GOT3 (cell line): ENCODE measurements at regions not wholly inside any gene's neighbourhood (a gene's known extent, or its start where the extent isn't known, plus 50 kb on each side); places are given as distances from the start of the nearest gene placed in this dataset.
"Not testable (repeated sequence)": the region's sequence is repeated elsewhere in the genome, so short reads cannot be mapped to it uniquely, and the experiment has no call there.

Experiments used
- DNase-seq: peaks from one replicate; lab custom pipeline; 2025; ENCODE audit warnings: mixed read lengths; lab: John Stamatoyannopoulos, UW

DNA sequence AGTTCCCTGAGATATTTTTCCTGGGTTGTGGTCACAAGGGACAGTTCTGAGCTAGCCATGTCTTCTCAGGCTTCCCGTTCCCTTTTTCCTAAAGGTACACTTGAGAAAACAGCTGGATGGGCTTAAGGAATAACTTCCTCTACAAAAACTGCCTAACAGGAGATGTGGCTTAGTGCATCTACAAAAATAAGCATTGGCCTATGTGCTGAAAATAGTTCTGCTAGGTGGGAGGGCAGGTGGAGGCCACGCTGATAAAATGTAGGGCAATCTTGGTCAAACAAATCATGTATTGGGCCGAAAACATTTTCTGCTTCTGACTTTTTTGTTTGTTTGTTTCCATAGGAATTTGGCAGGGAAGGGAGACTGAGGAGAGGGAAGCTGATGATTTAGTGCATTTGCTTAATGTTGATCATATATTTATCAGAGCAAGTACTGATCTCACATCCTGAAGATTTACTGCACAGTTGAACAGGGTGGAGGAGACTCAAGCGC, 409.4 kb upstream of the FZD8 start:
- no peak for DNase-seq

DNA sequence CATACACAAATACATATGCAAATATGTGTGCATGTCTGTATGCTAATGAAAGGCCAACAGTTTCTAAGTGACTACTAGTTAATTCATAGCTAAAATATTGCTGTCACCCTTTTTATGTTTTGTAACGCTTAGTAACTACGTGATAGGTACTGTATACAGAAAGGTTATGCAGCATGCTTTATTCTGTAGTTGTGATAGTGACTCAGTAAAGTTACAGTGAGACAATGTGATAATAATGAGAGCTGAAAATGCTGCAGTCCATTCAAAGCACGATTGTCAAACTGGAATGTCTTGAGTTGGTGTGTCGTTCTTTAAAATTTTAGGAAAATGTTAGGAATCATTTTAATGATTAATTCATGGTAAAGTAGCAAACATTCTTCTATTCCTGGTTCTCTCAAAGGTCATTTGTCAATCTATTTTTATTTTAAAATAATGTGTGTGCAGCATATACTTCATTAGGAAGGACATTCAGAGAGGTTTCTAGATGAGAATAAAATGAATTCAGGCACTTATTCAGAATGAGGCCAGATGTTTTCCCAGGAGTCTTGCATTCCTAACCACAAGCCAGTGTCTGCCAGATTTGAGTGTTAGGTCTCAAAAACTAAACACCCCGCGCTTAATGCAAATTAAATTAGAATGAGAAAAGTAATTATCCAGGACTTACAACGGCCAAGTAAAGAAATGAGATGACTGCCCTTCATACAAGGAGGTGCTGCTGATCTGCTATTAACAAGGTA, 408.8 kb upstream of the FZD8 start:
- no peak for DNase-seq

DNA sequence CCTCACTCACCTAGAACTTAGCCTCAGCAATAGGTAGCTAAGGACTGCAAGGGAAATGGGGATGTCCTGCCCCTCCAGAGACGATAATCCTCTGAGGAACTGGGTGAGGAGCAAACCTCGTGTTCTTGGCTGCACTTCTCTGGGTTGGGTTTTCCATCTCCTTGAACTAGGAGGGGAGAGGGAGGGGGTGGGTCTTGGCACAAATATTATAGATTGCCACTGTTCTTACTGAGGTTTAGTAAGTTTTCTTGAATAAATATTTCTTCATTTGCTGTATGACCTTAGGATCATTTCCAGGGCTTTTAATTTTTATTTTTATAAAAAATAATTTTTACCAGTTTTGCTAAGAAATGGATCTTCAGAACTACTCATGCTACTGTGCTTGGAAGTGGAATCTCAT, 406.7 kb upstream of the FZD8 start:
- no peak for DNase-seq

DNA sequence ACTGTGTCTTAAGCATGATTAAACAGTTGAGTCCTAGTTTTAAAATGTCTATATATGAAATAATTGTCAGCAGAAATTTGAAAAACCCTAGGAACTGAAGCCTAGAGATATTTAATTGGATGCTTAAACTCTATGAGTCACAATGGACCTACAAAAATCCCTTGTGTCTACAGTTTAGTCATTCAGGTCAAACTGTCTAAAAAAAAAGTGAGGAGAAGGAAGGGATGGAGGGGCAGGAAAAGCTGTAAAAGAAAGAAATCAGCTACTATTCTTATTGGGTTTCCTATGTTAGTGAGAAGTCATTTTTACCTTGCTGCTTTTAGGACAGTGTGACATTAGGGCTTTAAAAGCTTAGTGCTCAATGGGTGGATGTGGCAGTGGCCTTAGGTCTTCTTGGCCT, 406.1 kb upstream of the FZD8 start:
- DNase-seq = no peak

DNA sequence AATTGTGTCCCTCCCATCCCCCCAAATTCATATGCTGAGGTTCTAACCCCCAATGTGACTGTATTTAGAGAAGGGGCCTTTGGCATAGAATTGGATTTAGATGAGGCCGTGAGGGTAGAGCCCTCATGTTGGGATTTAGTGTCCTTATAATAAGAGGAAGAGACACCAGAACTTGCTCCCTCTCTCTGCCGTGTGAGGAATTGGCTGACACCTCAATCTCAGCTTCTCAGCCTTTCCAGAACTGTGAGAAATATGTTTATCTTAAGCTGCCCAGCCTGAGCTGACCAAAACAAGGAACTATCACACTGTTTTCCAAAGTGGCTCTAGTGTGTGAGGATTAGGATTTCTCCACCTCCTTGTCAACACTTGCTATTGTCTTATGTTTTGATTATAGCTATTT, 400.0 kb upstream of the FZD8 start:
- DNase-seq = no peak

DNA sequence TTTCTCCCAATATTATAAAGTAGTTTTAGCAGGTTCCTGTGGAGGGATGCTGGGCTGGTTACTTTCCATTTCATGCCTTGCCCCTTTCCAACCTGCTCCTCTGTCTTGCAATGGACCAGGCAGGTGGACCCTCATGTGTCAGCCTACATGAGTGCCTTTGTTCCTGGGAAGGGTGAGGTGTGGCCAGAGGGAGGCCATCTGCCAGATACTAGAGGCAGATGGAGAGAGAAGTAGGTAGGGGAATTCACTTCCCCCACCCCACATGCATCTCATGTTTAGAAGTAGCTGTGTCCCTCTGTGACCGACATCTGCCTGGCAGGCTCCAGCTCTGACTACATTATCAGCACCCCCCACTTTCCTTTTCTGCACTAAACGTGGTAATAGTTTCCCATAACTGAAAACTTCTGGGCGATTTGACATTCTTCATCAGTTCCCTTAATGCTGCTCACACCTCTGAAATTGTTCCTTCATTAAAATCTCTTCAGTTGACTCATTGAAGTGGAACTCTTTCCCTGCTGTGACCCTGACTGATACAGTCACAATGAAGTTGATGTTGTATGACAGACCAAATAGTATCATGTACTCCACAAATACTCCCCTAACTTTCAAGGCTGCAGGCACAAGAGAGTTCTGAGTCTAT, 396.3 kb upstream of the FZD8 start:
- DNase-seq = no peak

DNA sequence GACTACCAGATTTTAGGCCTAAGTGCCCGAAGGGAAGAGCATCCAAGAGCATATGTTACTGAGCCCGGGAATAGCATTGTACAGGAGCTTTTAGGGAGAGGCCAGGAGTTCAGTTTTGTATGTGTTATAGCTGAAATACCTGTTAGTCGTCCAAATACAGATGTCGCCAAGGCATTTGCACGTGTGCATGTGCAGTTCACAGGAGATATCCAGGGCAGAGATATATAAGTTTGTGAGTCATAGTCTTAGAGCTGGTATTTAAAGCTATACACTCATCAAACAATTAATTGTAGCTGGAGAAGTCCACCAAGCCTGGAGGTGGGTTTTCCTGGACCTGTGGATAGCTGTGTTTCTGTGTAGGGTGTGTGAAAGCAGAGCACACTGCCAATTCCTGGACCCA, 394.0 kb upstream of the FZD8 start:
- DNase-seq = no peak

DNA sequence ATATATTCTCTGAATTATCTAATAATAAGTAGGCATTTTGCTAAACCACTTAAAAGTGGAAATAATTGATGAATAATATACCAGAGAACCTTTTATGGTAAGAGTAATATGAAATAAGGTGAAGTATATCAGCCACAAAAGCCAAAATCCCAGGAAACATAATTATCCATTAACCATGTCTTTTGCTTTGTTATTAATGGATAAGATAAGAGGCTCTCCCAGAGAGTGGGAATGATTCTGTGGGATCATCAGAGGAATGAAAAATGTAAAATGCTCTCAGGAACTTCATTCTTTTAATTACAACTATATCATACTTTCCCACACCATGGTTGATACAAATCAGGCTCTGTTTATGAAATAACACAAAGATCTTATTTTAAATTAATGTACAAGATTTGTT, 391.7 kb upstream of the FZD8 start:
- no peak for DNase-seq

DNA sequence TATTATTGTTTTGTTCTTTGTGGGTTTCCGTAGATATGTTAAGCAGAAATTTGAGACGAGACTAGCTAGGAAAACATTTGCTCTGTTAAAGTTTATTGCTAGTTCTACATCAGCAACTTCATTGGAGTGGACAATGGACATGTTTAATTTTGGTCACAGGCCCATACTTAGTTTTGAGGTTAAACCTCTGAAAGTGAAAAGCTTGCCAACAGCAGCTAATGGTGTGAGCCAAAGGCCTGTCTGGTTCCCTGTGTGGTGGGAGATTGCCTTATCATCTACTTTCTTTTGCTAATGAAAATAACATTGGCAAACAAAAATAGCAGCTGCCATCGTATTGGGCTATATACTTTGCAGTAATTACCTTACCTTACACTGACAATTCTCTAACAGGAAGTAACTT, 388.4 kb upstream of the FZD8 start:
- no peak for DNase-seq

DNA sequence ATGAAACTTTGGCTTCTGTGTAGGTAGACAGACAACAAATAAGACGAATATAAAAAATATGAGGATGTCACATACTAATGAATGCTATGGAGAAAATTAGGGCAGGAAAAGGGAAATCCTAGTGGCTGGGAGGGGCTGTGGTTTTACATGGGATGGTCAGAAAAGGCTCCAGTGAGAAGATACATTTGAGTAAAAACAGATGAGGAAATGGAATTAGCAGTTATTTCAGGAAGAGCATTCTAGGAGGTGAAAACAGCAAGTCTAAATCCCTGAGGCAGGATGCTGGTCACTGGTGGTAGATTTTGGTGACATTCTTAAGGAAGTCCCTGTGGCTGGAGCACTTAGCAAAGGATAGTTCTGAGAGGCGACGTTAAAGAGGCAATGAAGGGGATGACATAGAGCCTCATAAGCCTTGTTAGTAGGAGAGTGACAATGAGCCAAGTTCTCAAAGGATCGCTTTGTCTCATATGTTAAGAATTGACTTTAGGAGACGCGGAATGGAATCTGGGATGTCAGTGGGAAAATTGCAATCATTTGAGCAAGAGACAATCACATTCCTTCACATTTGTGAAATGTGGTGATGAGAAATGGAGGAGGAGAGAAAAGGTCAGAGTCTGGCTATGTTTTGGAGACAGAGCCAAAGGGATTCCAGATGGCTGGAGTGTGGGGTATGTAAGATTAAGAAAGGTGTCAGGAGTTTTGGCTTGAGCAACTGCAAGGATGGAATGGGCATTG, 384.7 kb upstream of the FZD8 start:
- DNase-seq = no peak

DNA sequence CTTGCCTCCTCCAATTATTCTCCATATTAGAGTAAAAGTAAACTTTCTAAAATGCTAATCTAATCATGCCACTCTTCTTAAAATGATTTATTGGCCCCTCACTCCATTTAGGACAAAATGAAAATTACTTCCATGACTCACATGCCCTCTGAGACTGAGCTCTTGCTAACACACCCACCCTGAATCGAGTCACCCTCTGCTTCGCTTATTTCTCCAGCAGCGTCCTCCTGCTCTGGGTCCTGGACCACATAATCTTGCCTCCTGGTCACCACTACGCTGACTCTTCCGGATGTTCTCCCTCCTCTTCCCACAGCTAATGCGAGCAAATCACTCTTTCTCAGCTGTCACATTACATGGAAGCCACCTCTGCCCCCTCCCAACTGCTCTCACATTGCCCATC, 384.0 kb upstream of the FZD8 start:
- DNase-seq = no peak

DNA sequence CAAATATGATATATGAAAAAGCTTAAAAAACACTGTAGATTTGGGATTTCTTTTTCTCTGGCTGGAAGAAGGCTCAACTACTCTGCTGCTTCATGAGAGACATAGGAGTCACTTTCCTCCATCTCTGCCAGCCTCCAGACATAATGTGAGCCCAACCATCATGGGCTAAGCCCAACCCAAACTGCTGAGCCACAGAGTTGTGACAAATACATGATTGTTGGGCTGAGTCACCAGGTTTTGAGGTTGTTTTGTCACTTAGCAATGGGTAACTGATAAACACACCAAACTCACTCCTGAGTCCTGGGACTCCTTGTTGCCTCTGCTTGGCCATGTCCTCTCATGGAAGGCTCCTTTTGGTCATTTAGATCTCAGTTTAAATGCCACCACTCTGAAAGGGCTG, 381.8 kb upstream of the FZD8 start:
- DNase-seq = no peak

DNA sequence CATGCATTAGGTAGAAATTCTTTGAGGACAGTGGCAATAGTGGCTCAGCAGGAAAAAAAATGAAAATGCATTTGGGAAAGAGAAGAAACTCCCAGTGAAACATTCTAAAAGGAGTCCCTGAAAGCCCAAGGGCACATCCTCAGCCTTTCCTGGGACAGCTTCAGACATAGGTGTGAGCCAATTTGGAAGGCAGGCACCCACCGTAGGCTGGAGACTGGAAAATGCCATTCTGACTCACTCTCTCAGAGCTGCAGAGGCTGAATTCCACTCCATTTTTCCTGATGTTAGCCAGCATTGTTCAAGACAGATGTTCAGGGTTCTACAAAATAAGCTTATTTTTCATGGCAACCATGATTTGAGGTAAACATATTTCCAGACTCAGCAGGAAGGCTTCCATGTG, 379.0 kb upstream of the FZD8 start:
- no peak for DNase-seq

DNA sequence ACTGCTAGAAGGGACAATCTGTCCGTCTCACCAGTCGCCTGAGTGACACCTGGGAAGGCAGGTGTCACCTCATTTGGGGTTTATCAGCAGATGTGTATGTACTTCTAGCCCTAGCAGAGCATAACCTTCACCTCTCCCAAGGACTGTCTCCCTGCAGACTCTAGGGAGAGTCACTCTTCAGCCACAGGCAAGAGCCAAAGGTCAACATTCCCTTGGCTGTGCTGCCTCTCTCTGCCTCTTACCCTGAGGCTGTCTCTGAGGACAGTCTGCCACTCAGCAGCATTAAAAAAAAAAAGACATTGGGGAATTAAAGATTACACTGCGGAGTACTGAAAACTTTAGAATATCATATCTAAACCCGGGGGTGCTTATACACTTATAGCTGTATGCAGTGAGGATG, 377.7 kb upstream of the FZD8 start:
- no peak for DNase-seq

DNA sequence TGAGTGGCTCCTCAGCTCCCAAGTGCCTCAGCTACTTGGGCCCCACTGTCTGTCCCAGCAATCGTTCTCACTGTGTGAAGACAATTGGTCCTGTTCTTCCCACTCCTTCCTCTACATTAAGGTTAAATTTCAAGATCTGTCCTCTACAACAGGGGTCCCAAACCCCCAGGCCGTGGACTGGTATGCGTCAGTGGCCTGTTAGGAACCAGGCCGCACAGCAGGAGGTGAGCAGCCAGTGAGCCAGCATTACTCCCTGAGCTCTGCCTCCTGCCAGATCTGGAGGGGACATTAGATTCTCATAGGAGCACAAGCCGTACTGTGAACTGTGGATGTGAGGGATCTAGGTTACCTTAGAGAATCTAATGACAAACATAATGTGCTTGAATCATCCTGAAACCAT, 376.9 kb upstream of the FZD8 start:
- no peak for DNase-seq

DNA sequence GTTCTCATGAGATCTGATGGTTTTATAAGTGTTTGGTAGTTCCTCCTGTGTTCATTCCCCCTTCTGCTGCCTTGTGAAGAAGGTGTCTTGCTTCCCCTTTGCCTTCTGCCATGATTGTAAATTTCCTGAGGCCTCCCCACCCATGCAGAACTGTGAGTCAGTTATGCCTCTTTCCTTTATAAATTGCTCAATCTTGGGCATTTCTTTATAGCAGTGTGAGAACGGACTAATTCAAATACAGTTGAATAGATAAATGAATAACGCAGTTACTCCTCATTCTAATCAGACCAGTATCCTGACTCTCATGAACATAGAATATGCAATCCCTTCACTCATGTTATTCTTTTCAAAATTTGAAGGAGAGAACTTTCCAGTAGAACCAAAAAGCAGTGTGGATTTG, 375.0 kb upstream of the FZD8 start:
- DNase-seq = no peak

DNA sequence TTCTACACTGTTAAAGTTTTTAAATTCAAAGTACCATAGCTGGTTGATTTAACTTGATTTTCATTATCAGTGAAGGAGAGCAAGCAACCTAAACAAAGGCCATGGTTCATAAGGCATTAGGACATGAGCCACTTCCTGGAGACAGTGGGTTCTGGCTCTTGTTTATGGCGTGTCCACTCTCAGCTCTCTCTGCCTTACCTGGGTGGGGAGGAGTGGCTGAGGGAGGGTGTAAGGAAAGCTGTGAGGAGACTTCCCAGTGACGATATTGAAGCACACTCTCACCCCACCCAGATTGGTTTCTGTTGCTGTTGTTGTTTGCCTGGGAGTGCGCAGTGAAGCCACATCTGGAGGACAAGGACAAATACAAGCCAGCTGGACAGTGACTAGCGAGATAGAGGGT, 365.3 kb upstream of the FZD8 start:
- no peak for DNase-seq

DNA sequence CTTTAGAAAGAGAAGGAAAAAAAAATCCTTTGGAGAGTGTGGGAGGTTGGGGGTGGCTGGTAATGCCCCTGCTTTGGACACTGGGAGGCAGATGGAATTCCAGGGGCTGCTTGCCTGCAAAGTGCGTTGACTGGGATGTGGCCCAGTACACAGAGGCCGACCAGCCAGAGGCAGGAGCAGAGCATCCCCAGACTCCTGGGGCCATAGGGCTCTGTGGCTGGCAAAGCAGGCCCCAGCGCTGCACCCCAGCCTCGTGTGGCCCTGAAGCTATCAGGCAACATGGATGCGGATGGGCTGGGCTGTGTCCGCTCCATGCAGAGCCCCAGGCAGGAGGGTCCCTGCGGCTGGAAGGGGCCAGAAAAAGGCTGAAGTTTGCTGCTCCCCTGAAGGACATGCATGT, 361.6 kb upstream of the FZD8 start:
- DNase-seq = no peak

DNA sequence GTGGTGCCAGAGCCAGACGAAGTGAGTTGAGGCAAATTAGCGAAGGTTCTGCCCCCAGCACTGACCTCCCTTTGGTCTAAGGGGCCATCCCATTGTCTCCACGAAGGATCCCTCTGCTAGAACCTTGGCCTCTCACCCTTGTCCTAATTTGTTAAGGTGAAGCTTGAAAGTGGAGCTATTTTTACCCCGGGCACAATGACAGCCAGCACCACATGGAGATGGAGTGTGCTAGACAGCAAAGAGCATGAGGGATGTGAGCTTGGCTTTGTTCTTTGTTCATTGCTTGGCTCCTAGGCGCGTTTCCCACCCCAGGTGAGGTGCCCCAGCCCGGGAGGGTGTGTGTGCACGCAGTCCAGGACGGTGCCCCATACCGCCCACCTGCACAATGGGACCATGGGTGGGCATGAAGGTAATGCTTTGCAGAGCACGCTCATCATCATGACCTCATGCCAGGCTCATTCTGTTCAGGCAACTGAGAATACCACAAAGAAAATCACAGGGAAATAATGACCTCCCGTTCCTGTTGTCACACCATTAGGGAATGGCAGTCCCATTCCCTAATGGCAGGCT, 361.0 kb upstream of the FZD8 start:
- no peak for DNase-seq

DNA sequence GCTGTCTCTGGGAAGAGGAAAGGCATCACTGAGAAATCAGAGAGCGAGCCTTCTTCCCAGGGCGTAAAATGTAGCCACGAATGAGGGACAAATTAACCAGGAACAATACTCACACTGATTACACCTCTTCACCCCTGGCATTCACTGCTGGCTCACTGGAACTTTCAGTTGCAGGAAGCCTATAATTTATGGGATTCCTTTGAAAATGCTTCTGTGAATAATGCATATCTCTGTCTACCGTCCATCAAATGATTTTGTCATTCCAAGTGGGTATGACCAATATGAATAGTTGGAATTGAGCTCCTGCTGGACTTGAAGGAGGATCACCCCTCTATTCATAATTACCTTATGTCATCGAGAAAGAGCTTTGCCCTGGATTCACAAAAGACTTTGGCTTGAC, 360.3 kb upstream of the FZD8 start:
- DNase-seq = no peak

DNA sequence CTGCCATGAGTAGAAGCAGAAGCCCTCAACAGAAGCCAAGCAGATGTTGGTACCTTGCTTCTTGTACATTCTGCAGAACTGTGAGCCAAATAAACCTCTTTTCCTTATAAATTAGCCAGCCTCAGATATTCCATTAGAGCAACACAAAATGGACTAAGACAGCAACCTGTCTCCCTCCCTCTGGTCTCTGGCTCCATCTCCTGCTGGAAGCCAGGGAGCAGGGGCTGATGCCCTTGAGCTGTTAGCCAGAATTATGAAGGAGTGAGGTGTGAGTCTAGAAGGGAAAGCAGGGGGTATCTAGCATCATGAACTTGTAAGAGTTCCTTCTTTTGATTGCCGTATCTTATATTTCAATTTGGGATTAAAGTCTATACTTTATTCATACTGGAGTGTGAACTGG, 358.7 kb upstream of the FZD8 start:
- not testable (repeated sequence) for DNase-seq

DNA sequence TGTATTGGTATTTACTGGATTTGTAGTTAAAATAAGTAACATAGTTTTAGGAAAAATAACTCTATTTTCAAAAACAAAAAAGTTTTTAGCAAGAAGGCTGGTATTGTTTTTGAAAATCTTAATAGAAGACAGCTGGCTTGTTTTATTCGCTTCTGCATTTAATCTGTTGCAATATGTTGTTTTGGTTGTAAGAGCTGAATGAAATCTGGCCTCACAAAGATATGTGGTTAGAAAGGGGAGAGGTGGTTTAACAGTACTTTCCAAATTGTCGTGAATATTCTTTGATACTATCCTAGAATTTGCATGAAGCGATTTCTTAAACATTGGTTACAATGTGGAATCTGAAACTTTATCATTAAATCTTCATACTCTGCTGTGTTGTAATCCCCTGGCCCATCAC, 355.9 kb upstream of the FZD8 start:
- no peak for DNase-seq

DNA sequence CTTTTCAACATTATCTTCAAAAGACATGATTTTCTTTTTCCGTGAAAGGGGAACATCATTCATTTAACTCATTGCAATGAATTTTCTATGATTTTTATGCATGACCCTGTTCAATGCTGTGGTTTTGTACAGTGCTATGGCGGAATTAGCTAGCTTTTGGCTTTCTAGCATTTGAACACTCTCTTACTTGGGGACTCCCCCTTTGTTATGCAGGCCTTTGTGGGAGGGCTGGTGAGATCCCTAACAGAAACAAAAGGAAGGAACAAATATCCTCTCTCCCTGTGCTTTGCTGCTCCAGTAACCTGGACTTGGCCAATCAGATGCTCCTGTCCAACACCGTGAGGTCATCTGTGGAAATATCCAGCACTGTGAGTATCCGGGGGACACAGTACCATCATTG, 353.4 kb upstream of the FZD8 start:
- no peak for DNase-seq
